B cell (primary cell): ENCODE measurements at regions not wholly inside any gene's neighbourhood (a gene's known extent, or its start where the extent isn't known, plus 50 kb on each side); places are given as distances from the start of the nearest gene placed in this dataset.

Source experiments
- CTCF ChIP-seq: fragments of 200-600 bp; IDR thresholded peaks from one replicate; pipeline ENCODE4 v1.8.0; 2022; ENCODE audit warnings: antibody characterized with exemption, mild to moderate bottlenecking
- EZH2 ChIP-seq: IDR thresholded peaks from 2 replicates; pipeline ENCODE4 v1.6.1; 2012; ENCODE audit warnings: borderline replicate concordance, low read depth, mild to moderate bottlenecking, moderate library complexity, low read length; ENCODE audit not compliant: insufficient read depth, poor library complexity, severe bottlenecking

GRCh38 chr15:88989578-88989977 lies 76.4 kb upstream of the MFGE8 start:
- no peak for TF ChIP-seq CTCF
- TF ChIP-seq EZH2 = no peak
